H1 (cell line): ENCODE measurements at regions not wholly inside any gene's neighbourhood (a gene's known extent, or its start where the extent isn't known, plus 50 kb on each side); places are given as distances from the start of the nearest gene placed in this dataset.

ENCODE experiments used
- CTCF ChIA-PET: fragments of 300-600 bp; sonication (Branson Sonifier 250); formaldehyde crosslinking; loops from one replicate; lab custom pipeline; 2021; ENCODE audit not compliant: partially characterized antibody; lab: Charles Lee
- POLR2A ChIA-PET: fragments of 300-600 bp; sonication (Branson Sonifier 250); formaldehyde crosslinking; loops from one replicate; lab custom pipeline; 2021; ENCODE audit warnings: inconsistent platforms; ENCODE audit not compliant: partially characterized antibody; lab: Charles Lee
- DNase-seq, 2 experiments: peaks; one replicate each; pipeline versions ENCODE4 v3.0.0 to v3.0.0-alpha.2; 2010 to 2022; ENCODE audit warnings: low spot score in 2 of 2, low read depth in 1 of 2, mixed read lengths in 1 of 2
- FAIRE-seq: peaks from 2 replicates; lab custom pipeline; 2011; peaks lifted over from hg19 to GRCh38; lab: Jason Lieb, UNC
- H2AFZ ChIP-seq: 2 replicates; pipeline ENCODE4 v1.8.1; 2012; ENCODE audit warnings: low read length, inconsistent platforms
- H2AK5ac ChIP-seq: 2 replicates; pipeline ENCODE4 v1.6.1; 2013; ENCODE audit warnings: low read depth, low read length
- H2BK120ac ChIP-seq: replicated peaks from 2 replicates; pipeline ENCODE3; 2013; ENCODE audit warnings: low read depth, low read length, inconsistent platforms
- H2BK12ac ChIP-seq: 2 replicates; pipeline ENCODE4 v1.6.1; 2013; ENCODE audit warnings: low read depth, low read length
- H2BK15ac ChIP-seq: 2 replicates; pipeline ENCODE4 v1.6.1; 2013; ENCODE audit warnings: low read length
- H2BK20ac ChIP-seq: 2 replicates; pipeline ENCODE4 v1.6.1; 2013; ENCODE audit warnings: low read length
- H2BK5ac ChIP-seq: 2 replicates; pipeline ENCODE4 v1.6.1; 2013; ENCODE audit warnings: low read depth, low read length
- H3K14ac ChIP-seq: 2 replicates; pipeline ENCODE4 v1.6.1; 2013; ENCODE audit warnings: inconsistent platforms; ENCODE audit not compliant: insufficient read length
- H3K18ac ChIP-seq: 2 replicates; pipeline ENCODE4 v1.6.1; 2013; ENCODE audit warnings: low read length; ENCODE audit errors: extremely low read depth
- H3K23ac ChIP-seq: 2 replicates; pipeline ENCODE4 v1.6.1; 2013; ENCODE audit warnings: inconsistent platforms; ENCODE audit not compliant: insufficient read length
- H3K23me2 ChIP-seq: 2 replicates; pipeline ENCODE4 v1.6.1; 2013; ENCODE audit warnings: low read depth, low read length
- H3K27ac ChIP-seq: 2 replicates; pipeline ENCODE4 v1.6.1; 2011; ENCODE audit warnings: low read depth, low read length, inconsistent platforms
- H3K27me3 ChIP-seq, 4 experiments: replicated peaks in 1 of 4; 1 replicate in 1 of 4; 2 replicates in 3 of 4; pipeline versions ENCODE4 v1.6.1 to v1.8.1; 2011 to 2013; ENCODE audit warnings: low read length in 3 of 4, mild to moderate bottlenecking in 3 of 4, inconsistent platforms in 2 of 4, mixed read lengths in 2 of 4, moderate library complexity in 1 of 4; ENCODE audit not compliant: control insufficient read depth in 3 of 4, insufficient read depth in 3 of 4; ENCODE audit errors: extremely low read depth in 1 of 4
- H3K36me3 ChIP-seq, 4 experiments: 2 replicates each; pipeline versions ENCODE4 v1.6.1 to v1.8.1; 2011 to 2013; ENCODE audit warnings: mild to moderate bottlenecking in 4 of 4, low read length in 3 of 4, moderate library complexity in 2 of 4, control low read depth in 1 of 4, inconsistent platforms in 1 of 4; ENCODE audit not compliant: insufficient read depth in 4 of 4, control insufficient read depth in 2 of 4
- H3K4ac ChIP-seq: replicated peaks from 2 replicates; pipeline ENCODE3; 2013; ENCODE audit warnings: low read length, low read depth, mixed read lengths, inconsistent platforms; ENCODE audit not compliant: insufficient read length
- H3K4me1 ChIP-seq, 4 experiments: replicated peaks in 1 of 4; 1 replicate in 1 of 4; 2 replicates in 3 of 4; pipeline versions ENCODE4 v1.6.1 to v1.8.1; 2011 to 2013; ENCODE audit warnings: low read length in 3 of 4, inconsistent platforms in 2 of 4, mixed read lengths in 1 of 4; ENCODE audit not compliant: insufficient read depth in 4 of 4, control insufficient read depth in 3 of 4
- H3K4me2 ChIP-seq, 2 experiments: 2 replicates each; pipeline versions ENCODE4 v1.6.1 to v1.8.1; 2011 to 2013; ENCODE audit warnings: low read depth in 2 of 2, low read length in 2 of 2, control low read depth in 1 of 2, inconsistent platforms in 1 of 2, mild to moderate bottlenecking in 1 of 2; ENCODE audit not compliant: insufficient read depth in 1 of 2
- H3K4me3 ChIP-seq, 4 experiments: fragments of 200-600, 300-600 bp in 1 of 4; sonication (generic), shearing (Covaris generic), sonication (Bioruptor Twin) in 1 of 4; 2 replicates each; pipeline versions ENCODE4 v1.5.1 to v1.8.1; 2011 to 2016; ENCODE audit warnings: low read length in 4 of 4, low read depth in 3 of 4, control low read depth in 2 of 4, inconsistent platforms in 2 of 4, mild to moderate bottlenecking in 2 of 4, mixed read lengths in 1 of 4, moderate library complexity in 1 of 4; ENCODE audit not compliant: insufficient read depth in 2 of 4; ENCODE audit errors: extremely low read depth in 1 of 4
- H3K56ac ChIP-seq: replicated peaks from 2 replicates; pipeline ENCODE3; 2013; ENCODE audit warnings: low read depth, mild to moderate bottlenecking, mixed read lengths, low read length, inconsistent platforms; ENCODE audit not compliant: insufficient read length
- H3K79me1 ChIP-seq: 2 replicates; pipeline ENCODE4 v1.6.1; 2013; ENCODE audit warnings: low read depth, low read length, control low read depth
- H3K79me2 ChIP-seq, 2 experiments: 2 replicates each; pipeline versions ENCODE4 v1.6.1 to v1.8.1; 2012 to 2013; ENCODE audit warnings: low read length in 2 of 2, mild to moderate bottlenecking in 2 of 2, inconsistent platforms in 1 of 2; ENCODE audit not compliant: insufficient read depth in 2 of 2, control insufficient read depth in 1 of 2
- H3K9ac ChIP-seq, 4 experiments: replicated peaks in 1 of 4; 1 replicate in 1 of 4; 2 replicates in 3 of 4; pipeline versions ENCODE4 v1.6.1 to v1.8.1; 2011 to 2013; ENCODE audit warnings: low read depth in 3 of 4, low read length in 3 of 4, control low read depth in 2 of 4, mild to moderate bottlenecking in 2 of 4, moderate library complexity in 2 of 4, inconsistent platforms in 1 of 4; ENCODE audit errors: extremely low read depth in 1 of 4
- H3K9me3 ChIP-seq, 2 experiments: 2 replicates each; pipeline versions ENCODE4 v1.6.1 to v1.8.1; 2012 to 2013; ENCODE audit warnings: mild to moderate bottlenecking in 2 of 2, moderate library complexity in 2 of 2, control low read depth in 1 of 2, inconsistent platforms in 1 of 2, low read depth in 1 of 2, low read length in 1 of 2, mixed read lengths in 1 of 2; ENCODE audit not compliant: insufficient read depth in 2 of 2
- H4K20me1 ChIP-seq, 2 experiments: replicated peaks in 1 of 2; 2 replicates each; pipeline versions ENCODE3 to v1.8.1; 2011 to 2013; ENCODE audit warnings: inconsistent platforms in 2 of 2, low read length in 2 of 2, mild to moderate bottlenecking in 1 of 2; ENCODE audit not compliant: insufficient read depth in 2 of 2, control insufficient read depth in 1 of 2
- H4K5ac ChIP-seq: 2 replicates; pipeline ENCODE4 v1.6.1; 2013; ENCODE audit warnings: low read length, low read depth, mixed read lengths, inconsistent platforms; ENCODE audit not compliant: insufficient read length
- H4K8ac ChIP-seq: 2 replicates; pipeline ENCODE4 v1.8.0; 2013; ENCODE audit warnings: mild to moderate bottlenecking, moderate library complexity, low read length, inconsistent platforms; ENCODE audit not compliant: insufficient read depth; ENCODE audit errors: extremely low read depth
- H4K91ac ChIP-seq: replicated peaks from 2 replicates; pipeline ENCODE3; 2013; ENCODE audit warnings: low read length, mixed read lengths, inconsistent platforms; ENCODE audit not compliant: insufficient read length
- ASH2L ChIP-seq: fragments of 200-600, 300-600 bp; sonication (generic); IDR thresholded peaks from one replicate; pipeline ENCODE4 v1.7.1; 2017; ENCODE audit warnings: low read length
- BACH1 ChIP-seq: IDR thresholded peaks from 2 replicates; pipeline ENCODE4 v1.6.1; 2012; ENCODE audit warnings: low read length, improper control_type of control experiment
- BRCA1 ChIP-seq: IDR thresholded peaks from 2 replicates; pipeline ENCODE4 v1.6.1; 2012; ENCODE audit warnings: low read depth, low read length, improper control_type of control experiment
- CBX8 ChIP-seq: fragments of 300-800, 300-1000 bp; sonication (generic); IDR thresholded peaks from 2 replicates; pipeline ENCODE4 v1.7.1; 2016; ENCODE audit warnings: low read depth, low read length, borderline replicate concordance
- CEBPB ChIP-seq: IDR thresholded peaks from 2 replicates; pipeline ENCODE4 v1.6.1; 2012; ENCODE audit warnings: low read depth, low read length
- CTBP2 ChIP-seq: IDR thresholded peaks from 2 replicates; pipeline ENCODE4 v1.7.0; 2011; ENCODE audit warnings: borderline replicate concordance, mild to moderate bottlenecking, moderate library complexity, mixed read lengths, low read length; ENCODE audit not compliant: insufficient read depth, insufficient read length
- EZH2 ChIP-seq: fragments of 200-600 bp; sonication (generic); IDR thresholded peaks from 2 replicates; pipeline ENCODE4 v1.7.1; 2012; ENCODE audit warnings: low read depth, mild to moderate bottlenecking, moderate library complexity, low read length, inconsistent platforms; ENCODE audit not compliant: severe bottlenecking
- GTF2F1 ChIP-seq: IDR thresholded peaks from 2 replicates; pipeline ENCODE4 v1.6.1; 2012; ENCODE audit warnings: low read depth, low read length, improper control_type of control experiment, borderline replicate concordance
- HDAC2 ChIP-seq, 2 experiments: fragments of 300-600 bp in 1 of 2; sonication (generic) in 1 of 2; IDR thresholded peaks; 2 replicates each; pipeline ENCODE4 v1.6.1; 2011 to 2012; ENCODE audit warnings: low read depth in 2 of 2, low read length in 2 of 2, mild to moderate bottlenecking in 2 of 2, moderate library complexity in 2 of 2, borderline replicate concordance in 1 of 2, inconsistent platforms in 1 of 2
- JUN ChIP-seq: IDR thresholded peaks from 2 replicates; pipeline ENCODE4 v1.6.1; 2011; ENCODE audit warnings: low read depth, mild to moderate bottlenecking, improper control_type of control experiment, low read length
- POLR2A ChIP-seq, 2 experiments: IDR thresholded peaks; 1 replicate in 1 of 2; 2 replicates in 1 of 2; pipeline ENCODE4 v1.6.1; 2011; ENCODE audit warnings: low read depth in 2 of 2, low read length in 2 of 2, mild to moderate bottlenecking in 2 of 2; ENCODE audit errors: control extremely low read depth in 1 of 2
- SIX5 ChIP-seq: IDR thresholded peaks from 2 replicates; pipeline ENCODE4 v1.6.1; 2011; ENCODE audit warnings: mild to moderate bottlenecking, low read depth, low read length
- SP2 ChIP-seq: IDR thresholded peaks from 2 replicates; pipeline ENCODE4 v1.6.1; 2012; ENCODE audit warnings: mild to moderate bottlenecking, low read length, inconsistent platforms
- WGBS, 2 experiments: shearing (Covaris generic) in 1 of 2; methylation state at CpG; one replicate each; pipeline versions ENCODE4 v1.1.6 to v1.1.7; 2013 to 2015; ENCODE audit warnings: low lambda C conversion rate in 2 of 2, mixed read lengths in 2 of 2, inconsistent platforms in 1 of 2, low coverage in 1 of 2, missing lambda C conversion rate in 1 of 2; ENCODE audit not compliant: insufficient replicate concordance in 2 of 2, insufficient coverage in 1 of 2, insufficient read length in 1 of 2; ENCODE audit errors: extremely low coverage in 1 of 2, missing lambda C conversion rate in 1 of 2; 5-methylcytosine and 5-hydroxymethylcytosine counted together

DNA sequence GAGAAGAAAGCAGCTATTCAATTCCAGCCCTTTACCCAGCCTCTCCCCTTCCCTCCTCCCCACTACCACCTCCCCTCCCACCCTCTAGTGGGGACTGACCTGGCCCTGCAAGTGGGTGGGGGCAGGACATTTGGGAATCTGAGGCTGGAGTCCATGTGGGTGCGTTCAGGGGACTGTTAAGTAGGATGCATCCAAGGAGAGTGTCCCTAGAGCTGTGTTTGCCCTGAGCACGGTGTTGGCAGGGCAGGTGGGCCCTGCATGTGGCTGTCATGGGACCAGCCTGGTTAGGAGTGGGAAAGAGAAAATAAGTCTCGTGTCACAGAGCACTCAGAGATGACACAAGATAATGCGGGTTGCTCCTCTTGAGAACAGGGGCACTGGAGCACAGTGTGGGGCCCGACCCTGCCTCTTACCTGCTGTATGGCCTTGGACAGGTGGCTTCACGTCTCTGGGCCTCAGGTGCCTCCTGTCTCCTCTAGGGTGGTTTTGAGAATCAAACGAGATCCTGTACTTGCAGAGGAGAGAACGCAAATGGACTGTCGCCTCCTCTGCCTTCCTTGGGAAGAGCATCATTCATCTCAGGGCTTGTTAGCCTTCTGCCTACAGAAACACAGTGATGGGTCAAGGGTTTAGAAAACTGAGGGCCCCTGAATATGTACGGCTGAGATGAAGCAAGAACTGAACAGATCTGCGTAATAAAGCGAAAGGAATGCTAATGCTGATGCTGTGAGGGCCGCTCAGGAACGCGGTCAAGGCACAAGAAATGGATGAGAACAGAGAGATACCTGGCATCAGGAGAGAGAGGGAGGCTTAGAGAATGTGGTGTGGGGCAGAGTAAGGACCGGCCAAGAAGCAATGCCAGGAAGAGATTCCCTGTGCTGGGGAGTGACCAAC, 187.7 kb upstream of the HAAO start:
- Histone ChIP-seq H2BK15ac (no peak overlapping the region), H3K56ac (no peak overlapping the region), H3K4ac (no peak overlapping the region), H3K79me2 (no peaks in the 10 kb centered on the region), H2BK5ac (no peak overlapping the region), H3K79me1 (no peaks in the 10 kb centered on the region), H3K4me1 (peaks cover 0 to 3% (median 1%) of the 10 kb centered on the region in 4 experiments; a peak in 4 of 7 replicates), H4K5ac (no peak overlapping the region), H4K91ac (no peak overlapping the region), H3K27ac (no peak overlapping the region), H3K18ac (no peak overlapping the region), H2BK120ac (no peak overlapping the region), H2AFZ (no peak overlapping the region), H4K8ac (no peak overlapping the region; the same call in 1 of the 2 replicates), H2AK5ac (no peak overlapping the region), H3K14ac (no peak overlapping the region), H3K36me3 (no peaks in the 10 kb centered on the region), H3K23me2 (no peaks in the 10 kb centered on the region), H3K27me3 (no peaks in the 10 kb centered on the region), H3K23ac (no peak overlapping the region), H3K4me3 (no peak overlapping the region), H2BK20ac (no peak overlapping the region), H2BK12ac (0 out of 2 replicates have a peak overlapping the region, but pooled peaks have one; percentile 17), H3K9me3 (no peaks in the 10 kb centered on the region), H3K9ac (no peak overlapping the region), H3K4me2 (no peak overlapping the region), H4K20me1 (no peaks in the 10 kb centered on the region)
- ChIA-PET CTCF (interaction anchor here (1.3 to 3.6 kb wide), 3 partner anchors 121 to 249 kb away, joined by 4 to 12 read pairs (median 11); no protein-coding TSS in a partner anchor), POLR2A (no interaction called here)
- no peak for DNase-seq
- FAIRE-seq, result no peak
- WGBS, 2 experiments, result 87% methylated on average over 16 of the region's 16 CpGs; no CpG with 5 or more reads in 1 of the 2 experiments
- no peak for TF ChIP-seq BACH1
- no peak for TF ChIP-seq POLR2A (IDR thresholded peaks at IDR 0.05; ENCODE audit: control extremely low read depth in 1 of 2, low read depth in 2 of 2, low read length in 2 of 2)
- no peak for TF ChIP-seq HDAC2 (IDR thresholded peaks at IDR 0.05; ENCODE audit: borderline replicate concordance in 1 of 2, low read depth in 2 of 2, low read length in 2 of 2)
- no peak for TF ChIP-seq EZH2
- TF ChIP-seq JUN, result no peak
- no peak for TF ChIP-seq SIX5
- no peak for TF ChIP-seq ASH2L
- TF ChIP-seq BRCA1, result no peak
- no peak for TF ChIP-seq GTF2F1
- no peak for TF ChIP-seq CTBP2
- no peak for TF ChIP-seq SP2
- no peak for TF ChIP-seq CBX8
- no peak for TF ChIP-seq CEBPB
